K562 (cell line): ENCODE measurements at regions not wholly inside any gene's neighbourhood (a gene's known extent, or its start where the extent isn't known, plus 50 kb on each side); places are given as distances from the start of the nearest gene placed in this dataset.

Experiments used
- ATAC-seq: fragments of 200-7000 bp; cut with Tn5 transposase; 3 replicates; pipeline ENCODE4 v1.9.1; 2020; ENCODE audit warnings: moderate library complexity
- BruUV-seq: library from RNA; stranded (reverse); fragments of 400-500 nt; replicated peaks from 2 replicates; lab custom pipeline; 2021; lab: Mats Ljungman, UMichigan
- CTCF ChIA-PET: fragments of 300-600 bp; formaldehyde crosslinking; extraction: SDS; loops from one replicate; lab custom pipeline; 2021; ENCODE audit warnings: low intra/inter-chr PET ratio; lab: Yijun Ruan, JAX
- POLR2A ChIA-PET: fragments of 300-600, 350-650 bp; sonication (Branson Sonifier 250); formaldehyde crosslinking; extraction: SDS; loops from one replicate; lab custom pipeline; 2021; ENCODE audit warnings: antibody characterized with exemption, inconsistent platforms; lab: Yijun Ruan, JAX
- DNase-seq, 4 experiments: peaks; one replicate each; pipeline versions ENCODE4 v3.0.0 to v3.0.0-alpha.2; 2011 to 2018; ENCODE audit warnings: low spot score in 3 of 4, mixed read lengths in 3 of 4; ENCODE audit errors: extremely low read depth in 1 of 4
- FAIRE-seq: peaks from 2 replicates; lab custom pipeline; 2011; peaks lifted over from hg19 to GRCh38; lab: Jason Lieb, UNC
- H2AFZ ChIP-seq: 2 replicates; pipeline ENCODE4 v1.6.0; 2011; ENCODE audit warnings: low read depth, low read length, control low read depth, inconsistent platforms
- H3K27ac ChIP-seq: fragments of 200-600 bp; 3 replicates; pipeline ENCODE4 v1.8.0; 2011; ENCODE audit warnings: low read depth, mild to moderate bottlenecking, control low read depth, inconsistent platforms, low read length, moderate library complexity, mixed read lengths; ENCODE audit errors: extremely low read depth
- H3K27me3 ChIP-seq, 2 experiments: fragments of 300-600 bp in 1 of 2; 2 replicates in 1 of 2; 3 replicates in 1 of 2; pipeline versions ENCODE4 v1.6.0 to v1.8.0; 2011; ENCODE audit warnings: inconsistent platforms in 2 of 2, low read length in 2 of 2, mild to moderate bottlenecking in 1 of 2, mixed read lengths in 1 of 2, moderate library complexity in 1 of 2; ENCODE audit not compliant: control insufficient read depth in 2 of 2, insufficient read depth in 2 of 2
- H3K36me3 ChIP-seq: fragments of 300-600 bp; 3 replicates; pipeline ENCODE4 v1.8.0; 2011; ENCODE audit warnings: mild to moderate bottlenecking, low read length, inconsistent platforms; ENCODE audit not compliant: control insufficient read depth, insufficient read depth
- H3K4me1 ChIP-seq, 2 experiments: fragments of 200-600 bp in 1 of 2; replicated peaks in 1 of 2; 2 replicates in 1 of 2; 3 replicates in 1 of 2; pipeline versions ENCODE4 v1.5.1 to v1.8.0; 2011; ENCODE audit warnings: inconsistent platforms in 2 of 2, low read length in 2 of 2, mild to moderate bottlenecking in 1 of 2, mixed read lengths in 1 of 2, moderate library complexity in 1 of 2; ENCODE audit not compliant: control insufficient read depth in 2 of 2, insufficient read depth in 2 of 2
- H3K4me2 ChIP-seq: 2 replicates; pipeline ENCODE4 v1.6.1; 2011; ENCODE audit warnings: low read length, control low read depth, inconsistent platforms, mixed read lengths; ENCODE audit not compliant: insufficient read depth
- H3K4me3 ChIP-seq: fragments of 200-600 bp; sonication (generic), shearing (Covaris generic); 2 replicates; pipeline ENCODE4 v1.5.1; 2016; ENCODE audit warnings: control low read depth, inconsistent platforms
- H3K79me2 ChIP-seq: fragments of 200-600 bp; 3 replicates; pipeline ENCODE4 v1.8.0; 2011; ENCODE audit warnings: low read length, inconsistent platforms; ENCODE audit not compliant: control insufficient read depth, insufficient read depth
- H3K9ac ChIP-seq, 2 experiments: 2 replicates each; pipeline versions ENCODE4 v1.6.0 to v1.6.1; 2011; ENCODE audit warnings: low read depth in 2 of 2, low read length in 2 of 2, control low read depth in 1 of 2, inconsistent platforms in 1 of 2, mild to moderate bottlenecking in 1 of 2, mixed read lengths in 1 of 2; ENCODE audit not compliant: insufficient read depth in 1 of 2
- H3K9me1 ChIP-seq: one replicate; pipeline ENCODE4 v1.6.0; 2011; ENCODE audit warnings: inconsistent platforms, mild to moderate bottlenecking, low read length, moderate library complexity; ENCODE audit not compliant: control insufficient read depth, insufficient read depth
- H3K9me3 ChIP-seq: replicated peaks from 2 replicates; pipeline ENCODE4 v1.5.1; 2011; ENCODE audit warnings: low read depth, low read length, inconsistent platforms; ENCODE audit not compliant: control insufficient read depth, insufficient read depth
- H4K20me1 ChIP-seq: replicated peaks from 2 replicates; pipeline ENCODE4 v1.6.1; 2011; ENCODE audit warnings: low read length, inconsistent platforms, mixed read lengths; ENCODE audit not compliant: control insufficient read depth, insufficient read depth
- BCL6 ChIP-seq: fragments of 250-450 bp; sonication (Bioruptor Pico); IDR thresholded peaks from 2 replicates; pipeline ENCODE4 v1.4.0; 2020
- ERF ChIP-seq: fragments of 450-650 bp; formaldehyde crosslinking; IDR thresholded peaks from 2 replicates; pipeline ENCODE4 v1.4.0; 2020; ENCODE audit warnings: mild to moderate bottlenecking, mixed read lengths
- HDAC1 ChIP-seq, 2 experiments: fragments of 450-650 bp; IDR thresholded peaks; 2 replicates each; pipeline ENCODE4 v1.6.1; 2016 to 2017; ENCODE audit warnings: inconsistent platforms in 1 of 2, mild to moderate bottlenecking in 1 of 2, moderate library complexity in 1 of 2
- MAFG ChIP-seq: fragments of 450-650 bp; conservative IDR thresholded peaks from 2 replicates; pipeline ENCODE4 v1.6.1; 2016; ENCODE audit warnings: missing genetic modification characterization, missing compliant biosample characterization
- RNF2 ChIP-seq: sonication (generic); IDR thresholded peaks from 2 replicates; pipeline ENCODE4 v1.6.1; 2016
- SAFB2 ChIP-seq: fragments of 200-400 bp; formaldehyde crosslinking; IDR thresholded peaks from 2 replicates; pipeline ENCODE4 v1.6.1; 2018; ENCODE audit warnings: borderline replicate concordance, low read length, low read depth, moderate library complexity; ENCODE audit not compliant: severe bottlenecking
- ZNF280A ChIP-seq: fragments of 450-650 bp; IDR thresholded peaks from 2 replicates; pipeline ENCODE4 v1.6.1; 2018; ENCODE audit warnings: mild to moderate bottlenecking, low read depth; ENCODE audit not compliant: partially characterized antibody
- ZNF282 ChIP-seq: sonication (generic); formaldehyde crosslinking; IDR thresholded peaks from 2 replicates; pipeline ENCODE4 v1.8.1; 2023; ENCODE audit warnings: missing genetic modification reagents
- ZNF398 ChIP-seq: fragments of 250-450 bp; sonication (Bioruptor Pico); IDR thresholded peaks from 2 replicates; pipeline ENCODE4 v1.8.0; 2021; ENCODE audit warnings: moderate library complexity, mild to moderate bottlenecking, inconsistent platforms
- WGBS: fragments of 100-300 bp; shearing (Covaris generic); methylation state at CpG from one replicate; pipeline ENCODE4 v1.1.6; 2016; ENCODE audit warnings: low coverage, mixed read lengths; ENCODE audit not compliant: insufficient coverage; ENCODE audit errors: missing lambda C conversion rate; 5-methylcytosine and 5-hydroxymethylcytosine counted together
- in situ Hi-C: fragments of 300-500 bp; cut with MboI; formaldehyde crosslinking; loops from 4 replicates; pipeline ENCODE4 v1.15.0; 2018; ENCODE audit warnings: inconsistent platforms, mixed read lengths
- intact Hi-C: fragments of 100-400 bp; cut with micrococcal nuclease; formaldehyde crosslinking; loops from 2 replicates; pipeline ENCODE4 v1.14.2; 2022

- no peaks in the 10 kb centered on the region for H3K79me2 ChIP-seq
- no peaks in the 10 kb centered on the region for H3K9me1 ChIP-seq
- no peak overlapping the region for H3K27ac ChIP-seq
- no peak overlapping the region for H3K4me3 ChIP-seq
- no peak for FAIRE-seq
- H3K4me1 ChIP-seq = no peaks in the 10 kb centered on the region
- no peak overlapping the region for H2AFZ ChIP-seq
- DNase-seq = no peak
- WGBS = 19% methylated on average over 3 of the region's 3 CpGs
- no peak for ATAC-seq
- TF ChIP-seq SAFB2 (no peak), BCL6 (CRISPR knock-in tag) (no peak), HDAC1 (IDR thresholded peaks at IDR 0.05) (no peak), RNF2 (no peak), ZNF280A (no peak), ZNF398 (CRISPR knock-in tag) (no peak), MAFG (tag) (no peak), ERF (CRISPR knock-in tag) (no peak), ZNF282 (no peak)
- in situ Hi-C loops (no loop called here), intact Hi-C loops (loop anchor here (10.0 kb wide), 2 partner anchors 259 to 451 kb away; partner anchors contain the start of gene DUSP10)
- H3K36me3 ChIP-seq = no peaks in the 10 kb centered on the region
- H3K9me3 ChIP-seq = no peaks in the 10 kb centered on the region
- no peak overlapping the region for H3K4me2 ChIP-seq
- POLR2A ChIA-PET = interaction anchor here (0.6 kb wide), 1 partner anchor 262 kb away, joined by 3 read pairs; the partner anchor contains the start of gene DUSP10
- H3K27me3 ChIP-seq = no peaks in the 10 kb centered on the region
- BruUV-seq = no TSS peak
- H4K20me1 ChIP-seq = no peaks in the 10 kb centered on the region
- CTCF ChIA-PET = no interaction called here
- H3K9ac ChIP-seq = no peak overlapping the region
Measured at GRCh38 chr1:222004034-222004433, 262.1 kb upstream of the DUSP10 start.
